ENCODE measurements at regions not wholly inside any gene's neighbourhood (a gene's known extent, or its start where the extent isn't known, plus 50 kb on each side); places are given as distances from the start of the nearest gene placed in this dataset.

GRCh38 chr12:113655479-113655878, 183.8 kb upstream of the LHX5 start:
- Histone ChIP-seq H3K4me2 (ENCODE audit: insufficient read depth, insufficient read length, low read length) (no peak overlapping the region), H3K4me1 (ENCODE audit: insufficient read depth, low read length) (no peaks in the 10 kb centered on the region), H2BK20ac (ENCODE audit: low read depth, low read length, poor library complexity, severe bottlenecking) (no peak overlapping the region), H2AK5ac (ENCODE audit: insufficient read length, low read length) (no peak overlapping the region), H3K79me2 (ENCODE audit: insufficient read depth, low read length) (no peaks in the 10 kb centered on the region), H3K4ac (ENCODE audit: low read depth, low read length) (no peak overlapping the region), H3K18ac (ENCODE audit: insufficient read length, low read depth, low read length) (no peak overlapping the region), H3K23ac (ENCODE audit: insufficient read length, low read depth, low read length) (no peak overlapping the region), H3K9ac (ENCODE audit: extremely low read depth, insufficient read length, low read length) (no peak overlapping the region), H3K27ac (ENCODE audit: insufficient read length, low read depth, low read length) (no peak overlapping the region), H4K91ac (ENCODE audit: insufficient read length, low read depth, low read length) (no peak overlapping the region), H3K9me3 (ENCODE audit: control insufficient read depth, low read depth, low read length) (no peaks in the 10 kb centered on the region), H4K5ac (ENCODE audit: insufficient read length, low read depth, low read length) (no peak overlapping the region), H2BK120ac (ENCODE audit: low read depth, low read length, poor library complexity, severe bottlenecking) (no peak overlapping the region), H2AFZ (ENCODE audit: low read length) (no peak overlapping the region), H3K14ac (ENCODE audit: insufficient read depth, low read length) (no peak overlapping the region), H3K27me3 (ENCODE audit: insufficient read depth, low read length) (no peaks in the 10 kb centered on the region), H3K23me2 (ENCODE audit: insufficient read length, low read depth, low read length, poor library complexity, severe bottlenecking) (no peaks in the 10 kb centered on the region), H3K56ac (ENCODE audit: insufficient read length, low read depth, low read length) (no peak overlapping the region), H2BK12ac (ENCODE audit: insufficient read length, low read depth, low read length) (no peak overlapping the region), H2BK15ac (ENCODE audit: low read depth, low read length) (no peak overlapping the region), H4K20me1 (ENCODE audit: control insufficient read depth, insufficient read depth, insufficient read length) (no peaks in the 10 kb centered on the region), H2BK5ac (ENCODE audit: insufficient read length, low read length) (no peak overlapping the region), H3T11ph (ENCODE audit: low read length) (no peak overlapping the region), H4K8ac (replicated peaks; ENCODE audit: insufficient read length, low read depth, low read length) (no peak overlapping the region), H3K79me1 (ENCODE audit: insufficient read depth, low read depth, low read length, poor library complexity, severe bottlenecking) (no peaks in the 10 kb centered on the region)
- Mint-ChIP-seq H3K27ac (no peak overlapping the region), H3K36me3 (ENCODE audit: insufficient read depth in 1 of 3, low read depth in 3 of 3) (peaks cover 7 to 26% (median 7%) of the 10 kb centered on the region in 3 experiments), H3K9me3 (peaks cover 14 to 25% of the 10 kb centered on the region in 2 experiments), H3K4me3 (no peak overlapping the region), H3K4me1 (peaks cover 0 to under 1% of the 10 kb centered on the region in 2 experiments; a peak in 2 of 4 replicates), H3K27me3 (ENCODE audit: low read depth) (peaks cover 22% of the 10 kb centered on the region)
- DNase-seq: no peak
- TF ChIP-seq, protein P1, sequence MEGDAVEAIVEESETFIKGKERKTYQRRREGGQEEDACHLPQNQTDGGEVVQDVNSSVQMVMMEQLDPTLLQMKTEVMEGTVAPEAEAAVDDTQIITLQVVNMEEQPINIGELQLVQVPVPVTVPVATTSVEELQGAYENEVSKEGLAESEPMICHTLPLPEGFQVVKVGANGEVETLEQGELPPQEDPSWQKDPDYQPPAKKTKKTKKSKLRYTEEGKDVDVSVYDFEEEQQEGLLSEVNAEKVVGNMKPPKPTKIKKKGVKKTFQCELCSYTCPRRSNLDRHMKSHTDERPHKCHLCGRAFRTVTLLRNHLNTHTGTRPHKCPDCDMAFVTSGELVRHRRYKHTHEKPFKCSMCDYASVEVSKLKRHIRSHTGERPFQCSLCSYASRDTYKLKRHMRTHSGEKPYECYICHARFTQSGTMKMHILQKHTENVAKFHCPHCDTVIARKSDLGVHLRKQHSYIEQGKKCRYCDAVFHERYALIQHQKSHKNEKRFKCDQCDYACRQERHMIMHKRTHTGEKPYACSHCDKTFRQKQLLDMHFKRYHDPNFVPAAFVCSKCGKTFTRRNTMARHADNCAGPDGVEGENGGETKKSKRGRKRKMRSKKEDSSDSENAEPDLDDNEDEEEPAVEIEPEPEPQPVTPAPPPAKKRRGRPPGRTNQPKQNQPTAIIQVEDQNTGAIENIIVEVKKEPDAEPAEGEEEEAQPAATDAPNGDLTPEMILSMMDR (conservative IDR thresholded peaks at IDR 0.05): no peak
- WGBS (ENCODE audit: extremely low coverage, insufficient read length, low lambda C conversion rate): no CpG with 5 or more reads among the region's 3 CpGs

Measured in H9 (cell line).